ENCODE measurements at regions not wholly inside any gene's neighbourhood (a gene's known extent, or its start where the extent isn't known, plus 50 kb on each side); places are given as distances from the start of the nearest gene placed in this dataset.

DNA sequence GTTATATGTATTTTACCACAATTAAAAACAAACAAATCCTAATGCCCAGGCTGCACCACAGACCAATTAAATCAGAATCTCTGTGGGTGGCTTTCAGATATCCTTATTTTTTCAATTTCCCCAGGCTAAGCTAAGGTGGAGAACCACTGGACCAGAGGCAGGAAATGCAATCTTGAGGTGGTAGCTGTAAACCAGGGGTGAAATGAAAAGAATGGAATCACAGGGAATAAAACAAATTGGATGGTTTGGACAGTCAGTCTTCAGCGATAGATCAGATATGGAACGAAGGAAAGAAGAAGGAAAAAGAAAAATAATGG lies 215.4 kb downstream of the KCNRG start:
- no peak for TF ChIP-seq EZH2 (IDR thresholded peaks at IDR 0.05; ENCODE audit: low read length, missing control alignments)
- TF ChIP-seq, protein P1, sequence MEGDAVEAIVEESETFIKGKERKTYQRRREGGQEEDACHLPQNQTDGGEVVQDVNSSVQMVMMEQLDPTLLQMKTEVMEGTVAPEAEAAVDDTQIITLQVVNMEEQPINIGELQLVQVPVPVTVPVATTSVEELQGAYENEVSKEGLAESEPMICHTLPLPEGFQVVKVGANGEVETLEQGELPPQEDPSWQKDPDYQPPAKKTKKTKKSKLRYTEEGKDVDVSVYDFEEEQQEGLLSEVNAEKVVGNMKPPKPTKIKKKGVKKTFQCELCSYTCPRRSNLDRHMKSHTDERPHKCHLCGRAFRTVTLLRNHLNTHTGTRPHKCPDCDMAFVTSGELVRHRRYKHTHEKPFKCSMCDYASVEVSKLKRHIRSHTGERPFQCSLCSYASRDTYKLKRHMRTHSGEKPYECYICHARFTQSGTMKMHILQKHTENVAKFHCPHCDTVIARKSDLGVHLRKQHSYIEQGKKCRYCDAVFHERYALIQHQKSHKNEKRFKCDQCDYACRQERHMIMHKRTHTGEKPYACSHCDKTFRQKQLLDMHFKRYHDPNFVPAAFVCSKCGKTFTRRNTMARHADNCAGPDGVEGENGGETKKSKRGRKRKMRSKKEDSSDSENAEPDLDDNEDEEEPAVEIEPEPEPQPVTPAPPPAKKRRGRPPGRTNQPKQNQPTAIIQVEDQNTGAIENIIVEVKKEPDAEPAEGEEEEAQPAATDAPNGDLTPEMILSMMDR (conservative IDR thresholded peaks at IDR 0.05 in 1 of 2, IDR thresholded peaks at IDR 0.05 in 1 of 2; ENCODE audit: low read depth in 1 of 2, low read length in 2 of 2), result no peak

Data from fibroblast of lung (primary cell).